ENCODE measurements at regions not wholly inside any gene's neighbourhood (a gene's known extent, or its start where the extent isn't known, plus 50 kb on each side); places are given as distances from the start of the nearest gene placed in this dataset.

DNA sequence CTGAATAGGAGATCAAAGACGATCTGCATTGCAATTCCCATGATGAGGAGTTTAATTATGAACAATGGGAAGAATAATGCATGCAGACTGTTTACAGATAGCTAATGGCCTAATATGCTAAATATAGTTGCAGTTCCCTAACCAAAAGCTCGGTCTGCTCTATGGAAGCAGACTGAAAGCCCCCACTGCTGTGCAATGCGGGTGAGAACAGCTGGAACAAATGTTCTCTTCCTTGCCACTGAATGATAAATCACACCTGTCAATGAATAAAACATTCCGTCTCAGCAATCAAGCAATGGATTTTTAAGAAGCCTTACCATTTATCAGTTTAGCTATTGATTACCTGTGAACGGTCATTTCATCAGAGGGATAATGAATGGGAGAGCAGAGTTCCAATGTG lies 704.5 kb upstream of the RAB6C start:
- no peak for TF ChIP-seq POLR2A (IDR thresholded peaks at IDR 0.05; ENCODE audit: low read depth, low read length)
- TF ChIP-seq, protein P1, sequence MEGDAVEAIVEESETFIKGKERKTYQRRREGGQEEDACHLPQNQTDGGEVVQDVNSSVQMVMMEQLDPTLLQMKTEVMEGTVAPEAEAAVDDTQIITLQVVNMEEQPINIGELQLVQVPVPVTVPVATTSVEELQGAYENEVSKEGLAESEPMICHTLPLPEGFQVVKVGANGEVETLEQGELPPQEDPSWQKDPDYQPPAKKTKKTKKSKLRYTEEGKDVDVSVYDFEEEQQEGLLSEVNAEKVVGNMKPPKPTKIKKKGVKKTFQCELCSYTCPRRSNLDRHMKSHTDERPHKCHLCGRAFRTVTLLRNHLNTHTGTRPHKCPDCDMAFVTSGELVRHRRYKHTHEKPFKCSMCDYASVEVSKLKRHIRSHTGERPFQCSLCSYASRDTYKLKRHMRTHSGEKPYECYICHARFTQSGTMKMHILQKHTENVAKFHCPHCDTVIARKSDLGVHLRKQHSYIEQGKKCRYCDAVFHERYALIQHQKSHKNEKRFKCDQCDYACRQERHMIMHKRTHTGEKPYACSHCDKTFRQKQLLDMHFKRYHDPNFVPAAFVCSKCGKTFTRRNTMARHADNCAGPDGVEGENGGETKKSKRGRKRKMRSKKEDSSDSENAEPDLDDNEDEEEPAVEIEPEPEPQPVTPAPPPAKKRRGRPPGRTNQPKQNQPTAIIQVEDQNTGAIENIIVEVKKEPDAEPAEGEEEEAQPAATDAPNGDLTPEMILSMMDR (IDR thresholded peaks at IDR 0.05; ENCODE audit: extremely low read depth in 1 of 2, insufficient read depth in 1 of 2, low read depth in 1 of 2, low read length in 2 of 2): no peak
- TF ChIP-seq EZH2 (IDR thresholded peaks at IDR 0.05; ENCODE audit: borderline replicate concordance, low read depth, low read length, severe bottlenecking): no peak
- TF ChIP-seq FOS (IDR thresholded peaks at IDR 0.05; ENCODE audit: borderline replicate concordance, insufficient read depth, low read length): no peak
- TF ChIP-seq MYC (IDR thresholded peaks at IDR 0.05; ENCODE audit: low read depth, low read length): no peak
